ENCODE measurements at regions not wholly inside any gene's neighbourhood (a gene's known extent, or its start where the extent isn't known, plus 50 kb on each side); places are given as distances from the start of the nearest gene placed in this dataset.

DNA sequence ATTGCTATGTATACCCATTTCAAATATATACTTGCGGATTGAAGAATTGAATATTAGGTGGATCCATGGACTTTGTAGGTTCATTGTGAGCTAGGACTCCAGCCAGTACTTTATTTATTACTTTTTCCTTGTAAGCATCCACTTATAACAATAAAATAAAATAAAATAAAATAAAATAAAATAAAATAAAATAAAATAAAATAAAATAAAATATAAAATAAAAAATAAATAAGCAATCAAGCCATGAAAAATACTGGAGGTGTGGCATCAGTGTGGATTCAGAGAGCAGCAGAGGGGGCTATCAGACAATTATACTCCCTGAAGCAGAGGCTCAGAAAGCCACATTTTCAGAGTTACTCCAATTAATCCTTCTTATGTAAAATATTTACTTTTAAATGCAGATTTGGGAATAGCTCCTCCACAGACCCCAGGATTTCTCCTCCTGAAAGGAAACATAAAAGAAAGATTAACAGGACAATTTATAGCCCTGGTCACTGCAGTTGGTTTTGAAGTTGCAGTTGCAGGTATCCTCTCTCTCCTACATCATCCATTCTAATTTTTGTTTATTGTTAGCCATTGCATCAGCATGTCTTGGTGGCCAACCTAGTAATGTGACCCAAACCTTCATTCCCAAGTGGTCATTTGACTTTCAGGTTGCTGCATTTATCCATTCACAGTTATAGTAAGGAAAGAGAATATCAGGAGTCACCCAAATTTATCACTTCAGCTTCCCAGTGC, 2025.2 kb upstream of the IGFBP7 start:
- TF ChIP-seq, protein P1, sequence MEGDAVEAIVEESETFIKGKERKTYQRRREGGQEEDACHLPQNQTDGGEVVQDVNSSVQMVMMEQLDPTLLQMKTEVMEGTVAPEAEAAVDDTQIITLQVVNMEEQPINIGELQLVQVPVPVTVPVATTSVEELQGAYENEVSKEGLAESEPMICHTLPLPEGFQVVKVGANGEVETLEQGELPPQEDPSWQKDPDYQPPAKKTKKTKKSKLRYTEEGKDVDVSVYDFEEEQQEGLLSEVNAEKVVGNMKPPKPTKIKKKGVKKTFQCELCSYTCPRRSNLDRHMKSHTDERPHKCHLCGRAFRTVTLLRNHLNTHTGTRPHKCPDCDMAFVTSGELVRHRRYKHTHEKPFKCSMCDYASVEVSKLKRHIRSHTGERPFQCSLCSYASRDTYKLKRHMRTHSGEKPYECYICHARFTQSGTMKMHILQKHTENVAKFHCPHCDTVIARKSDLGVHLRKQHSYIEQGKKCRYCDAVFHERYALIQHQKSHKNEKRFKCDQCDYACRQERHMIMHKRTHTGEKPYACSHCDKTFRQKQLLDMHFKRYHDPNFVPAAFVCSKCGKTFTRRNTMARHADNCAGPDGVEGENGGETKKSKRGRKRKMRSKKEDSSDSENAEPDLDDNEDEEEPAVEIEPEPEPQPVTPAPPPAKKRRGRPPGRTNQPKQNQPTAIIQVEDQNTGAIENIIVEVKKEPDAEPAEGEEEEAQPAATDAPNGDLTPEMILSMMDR (IDR thresholded peaks at IDR 0.05; ENCODE audit: low read depth, low read length, missing control alignments), result no peak
- no peak overlapping the region for H3K4me3 ChIP-seq (ENCODE audit: low read depth, low read length)
- no peak for DNase-seq (ENCODE audit: low read depth)
- in situ Hi-C loops (cut with HindIII; ENCODE audit: low sequenced_read_pairs), result no loop called here

DNA sequence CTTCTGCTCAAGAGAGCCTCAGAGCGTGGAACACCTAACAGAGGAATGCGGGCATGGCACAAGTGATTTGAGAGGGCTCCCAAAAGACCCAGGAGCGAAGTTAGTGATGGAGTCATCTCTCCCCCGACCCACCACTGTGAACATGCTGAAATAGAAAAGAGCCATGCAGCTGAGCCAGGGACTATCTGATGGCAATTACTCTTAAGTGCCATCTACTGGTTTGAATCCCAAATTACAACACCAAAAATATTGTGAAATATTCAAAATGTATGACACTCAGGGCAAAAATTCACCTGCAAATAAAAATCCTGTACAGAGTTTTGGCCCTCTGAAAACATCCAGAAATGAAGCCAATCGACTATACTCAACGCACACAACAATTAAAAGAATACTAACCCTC, 2038.9 kb upstream of the ADGRL3 start:
- TF ChIP-seq, protein P1 (IDR thresholded peaks at IDR 0.05; ENCODE audit: low read depth, low read length, missing control alignments), result no peak
- H3K4me3 ChIP-seq (ENCODE audit: low read depth, low read length), result no peak overlapping the region
- no peak for DNase-seq (ENCODE audit: low read depth)
- in situ Hi-C loops (cut with HindIII; ENCODE audit: low sequenced_read_pairs), result no loop called here

- no peak for DNase-seq (ENCODE audit: low read depth)
- in situ Hi-C loops (cut with HindIII; ENCODE audit: low sequenced_read_pairs), result no loop called here
- TF ChIP-seq, protein P1 (IDR thresholded peaks at IDR 0.05; ENCODE audit: low read depth, low read length, missing control alignments), result no peak
- no peak overlapping the region for H3K4me3 ChIP-seq (ENCODE audit: low read depth, low read length)
Measured at GRCh38 chr4:59175617-59176016, 2024.5 kb upstream of the ADGRL3 start.

- in situ Hi-C loops (cut with HindIII; ENCODE audit: low sequenced_read_pairs), result no loop called here
- no peak overlapping the region for H3K4me3 ChIP-seq (ENCODE audit: low read depth, low read length)
- DNase-seq (ENCODE audit: low read depth), result no peak
- TF ChIP-seq, protein P1 (IDR thresholded peaks at IDR 0.05; ENCODE audit: low read depth, low read length, missing control alignments), result no peak
Measured at GRCh38 chr4:59179372-59179771, 2020.8 kb upstream of the ADGRL3 start.

GRCh38 chr4:59180161-59180560, 2020.0 kb upstream of the ADGRL3 start:
- H3K4me3 ChIP-seq (ENCODE audit: low read depth, low read length), result no peak overlapping the region
- no peak for DNase-seq (ENCODE audit: low read depth)
- in situ Hi-C loops (cut with HindIII; ENCODE audit: low sequenced_read_pairs), result no loop called here
- TF ChIP-seq, protein P1 (IDR thresholded peaks at IDR 0.05; ENCODE audit: low read depth, low read length, missing control alignments), result no peak

- TF ChIP-seq, protein P1 (IDR thresholded peaks at IDR 0.05; ENCODE audit: low read depth, low read length, missing control alignments), result no peak
- DNase-seq (ENCODE audit: low read depth), result no peak
- in situ Hi-C loops (cut with HindIII; ENCODE audit: low sequenced_read_pairs), result no loop called here
- H3K4me3 ChIP-seq (ENCODE audit: low read depth, low read length), result no peak overlapping the region
Measured at GRCh38 chr4:59180969-59181368, 2019.2 kb upstream of the ADGRL3 start.

All from astrocyte of the cerebellum (primary cell).